Liver (tissue), 7 donors: ENCODE measurements at regions not wholly inside any gene's neighbourhood (a gene's known extent, or its start where the extent isn't known, plus 50 kb on each side); places are given as distances from the start of the nearest gene placed in this dataset.

Experiments used
- DNase-seq: peaks from one replicate; pipeline ENCODE4 v3.0.0-alpha.2; 2017; ENCODE audit warnings: low spot score
- H3K27ac ChIP-seq, 2 donors: one replicate each; pipeline ENCODE4 v1.7.0; 2013; ENCODE audit warnings: inconsistent platforms in 2 of 2, low read length in 2 of 2, control low read depth in 1 of 2, low read depth in 1 of 2, mild to moderate bottlenecking in 1 of 2
- H3K27me3 ChIP-seq, 4 donors: one replicate each; pipeline versions ENCODE4 v1.6.1 to v1.7.0; 2013; ENCODE audit warnings: low read length in 3 of 4, inconsistent platforms in 1 of 4, mild to moderate bottlenecking in 1 of 4, moderate library complexity in 1 of 4; ENCODE audit not compliant: control insufficient read depth in 4 of 4, insufficient read depth in 4 of 4
- H3K36me3 ChIP-seq, 4 donors: one replicate each; pipeline versions ENCODE4 v1.6.1 to v1.7.0; 2013; ENCODE audit warnings: low read length in 3 of 4, mild to moderate bottlenecking in 3 of 4, low read depth in 1 of 4, moderate library complexity in 1 of 4; ENCODE audit not compliant: control insufficient read depth in 4 of 4, insufficient read depth in 3 of 4
- H3K4me1 ChIP-seq, 4 donors: one replicate each; pipeline versions ENCODE4 v1.6.1 to v1.7.0; 2013; ENCODE audit warnings: low read length in 3 of 4, mild to moderate bottlenecking in 3 of 4, moderate library complexity in 1 of 4; ENCODE audit not compliant: control insufficient read depth in 4 of 4, insufficient read depth in 4 of 4
- H3K4me3 ChIP-seq, 3 donors: one replicate each; pipeline versions ENCODE4 v1.6.1 to v1.7.0; 2013; ENCODE audit warnings: low read length in 3 of 3, control low read depth in 1 of 3, low read depth in 1 of 3, mild to moderate bottlenecking in 1 of 3
- H3K9ac ChIP-seq, 2 donors: one replicate each; pipeline ENCODE4 v1.7.0; 2013; ENCODE audit warnings: low read length in 2 of 2, mild to moderate bottlenecking in 2 of 2, moderate library complexity in 2 of 2, control low read depth in 1 of 2, low read depth in 1 of 2
- H3K9me3 ChIP-seq, 4 donors: one replicate each; pipeline versions ENCODE4 v1.6.1 to v1.7.0; 2013; ENCODE audit warnings: low read length in 3 of 4; ENCODE audit not compliant: control insufficient read depth in 4 of 4
- EGR1 ChIP-seq, 2 donors: IDR thresholded peaks; 2 replicates each; pipeline ENCODE4 v1.6.1; 2016 to 2018; ENCODE audit warnings: antibody characterized with exemption in 2 of 2, low read depth in 2 of 2
- FOXA1 ChIP-seq: IDR thresholded peaks from 2 replicates; pipeline ENCODE4 v1.6.1; 2016; ENCODE audit warnings: antibody characterized with exemption
- GABPA ChIP-seq, 2 donors: IDR thresholded peaks in 1 of 2; conservative IDR thresholded peaks in 1 of 2; 2 replicates each; pipeline ENCODE4 v1.6.1; 2016; ENCODE audit warnings: antibody characterized with exemption in 2 of 2, mild to moderate bottlenecking in 1 of 2, moderate library complexity in 1 of 2
- HNF4A ChIP-seq, 2 donors: conservative IDR thresholded peaks; 2 replicates each; pipeline ENCODE4 v1.6.1; 2016; ENCODE audit warnings: antibody characterized with exemption in 2 of 2, mild to moderate bottlenecking in 2 of 2
- HNF4G ChIP-seq: IDR thresholded peaks from 2 replicates; pipeline ENCODE4 v1.6.1; 2016; ENCODE audit warnings: antibody characterized with exemption
- JUND ChIP-seq, 2 donors: IDR thresholded peaks; 2 replicates each; pipeline ENCODE4 v1.6.1; 2016; ENCODE audit warnings: antibody characterized with exemption in 2 of 2
- NR2F2 ChIP-seq: IDR thresholded peaks from 2 replicates; pipeline ENCODE4 v1.6.1; 2016; ENCODE audit warnings: antibody characterized with exemption
- RAD21 ChIP-seq, 2 donors: IDR thresholded peaks; 2 replicates each; pipeline ENCODE4 v1.6.1; 2016; ENCODE audit warnings: antibody characterized with exemption in 2 of 2, mild to moderate bottlenecking in 2 of 2
- RXRA ChIP-seq, 2 donors: IDR thresholded peaks; 2 replicates each; pipeline ENCODE4 v1.6.1; 2017 to 2018; ENCODE audit warnings: antibody characterized with exemption in 2 of 2, mild to moderate bottlenecking in 1 of 2
- SP1 ChIP-seq: IDR thresholded peaks from 2 replicates; pipeline ENCODE4 v1.6.1; 2018; ENCODE audit warnings: antibody characterized with exemption, mild to moderate bottlenecking
- TAF1 ChIP-seq: conservative IDR thresholded peaks from 2 replicates; pipeline ENCODE4 v1.6.1; 2016; ENCODE audit warnings: antibody characterized with exemption, mild to moderate bottlenecking
- YY1 ChIP-seq: IDR thresholded peaks from 2 replicates; pipeline ENCODE4 v1.6.1; 2016; ENCODE audit warnings: antibody characterized with exemption, mild to moderate bottlenecking
- WGBS: extraction: QIAGEN DNeasy Blood & Tissue Kit; methylation state at CpG from one replicate; pipeline ENCODE4 v1.1.7; 2013; 5-methylcytosine and 5-hydroxymethylcytosine counted together
- TF ChIP-seq, protein P1 (sequence below): IDR thresholded peaks from 2 replicates; pipeline ENCODE4 v1.6.1; 2016; ENCODE audit warnings: antibody characterized with exemption
- TF ChIP-seq, protein P2 (sequence below): IDR thresholded peaks from 2 replicates; pipeline ENCODE4 v1.6.1; 2016; ENCODE audit warnings: antibody characterized with exemption
- TF ChIP-seq, protein P3 (sequence below): IDR thresholded peaks from 2 replicates; pipeline ENCODE4 v1.6.1; 2016; ENCODE audit warnings: antibody characterized with exemption, mild to moderate bottlenecking
- TF ChIP-seq, protein P4 (sequence below): IDR thresholded peaks from 2 replicates; pipeline ENCODE4 v1.6.1; 2016; ENCODE audit warnings: antibody characterized with exemption
- donor health status: healthy.
- donor health status: healthy.
- donor health status: healthy.
- donor health status: healthy.

DNA sequence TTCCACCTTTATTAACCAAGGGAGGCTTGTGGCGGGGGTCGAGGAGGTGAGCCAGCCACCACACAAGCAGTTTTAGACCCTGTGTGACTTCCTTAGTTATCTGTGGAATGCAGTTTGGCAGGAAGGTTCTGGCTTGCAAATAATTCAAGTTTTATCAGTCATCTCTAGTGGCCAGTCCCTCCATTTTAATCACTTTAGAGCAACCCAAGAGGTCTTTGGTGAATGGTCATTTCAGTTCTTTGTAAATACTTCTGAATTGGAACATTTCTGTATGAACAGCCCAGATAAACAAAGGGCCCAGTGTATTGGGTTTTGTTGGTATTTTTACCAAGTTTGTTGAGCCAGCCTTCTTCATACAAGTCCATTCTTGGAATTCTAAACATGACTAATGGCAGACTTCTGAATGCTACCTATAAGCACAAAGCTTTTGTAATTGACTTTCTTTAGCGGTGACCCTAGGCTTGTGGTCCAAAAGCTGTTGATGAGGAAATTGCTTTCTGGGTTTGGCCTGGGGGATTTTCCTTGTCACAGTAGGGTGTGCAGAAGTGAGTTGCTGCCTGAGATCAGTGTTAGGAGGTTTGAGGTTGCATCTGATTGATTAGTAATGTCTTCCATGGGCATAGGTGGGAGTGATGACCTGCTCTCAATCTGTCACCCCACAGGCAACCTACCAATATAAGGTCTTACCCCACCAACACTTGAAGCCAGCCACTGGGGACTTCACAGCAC lies 193.3 kb upstream of the TOPAZ1 start:
- WGBS = 55% methylated on average over 3 of the region's 3 CpGs
- H3K27me3 ChIP-seq = peaks cover 0 to 4% (median 1%) of the 10 kb centered on the region in 4 donors

DNA sequence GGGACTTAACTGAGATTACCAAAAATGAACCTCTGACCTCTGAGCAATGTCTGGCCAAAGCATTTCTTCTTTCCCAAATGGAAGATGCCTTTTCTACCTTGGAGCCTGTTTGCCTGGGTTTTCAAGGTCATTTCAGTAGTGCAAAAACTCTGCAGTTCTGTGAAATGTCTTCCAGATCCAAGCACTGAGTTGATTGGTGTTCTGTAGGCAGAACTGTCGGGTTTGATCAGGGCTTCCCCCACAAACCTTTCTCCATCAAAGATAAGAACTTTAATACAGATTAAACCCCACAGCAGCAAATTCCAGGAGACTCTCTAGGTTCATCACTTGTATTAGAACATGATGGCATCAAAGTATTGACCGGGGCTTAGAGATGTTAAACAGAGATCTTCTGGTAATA lies 192.7 kb upstream of the TOPAZ1 start:
- DNase-seq = no peak
- Histone ChIP-seq H3K27me3 (peaks cover 0 to 4% (median 1%) of the 10 kb centered on the region in 4 donors), H3K4me1 (no peaks in the 10 kb centered on the region), H3K9me3 (no peaks in the 10 kb centered on the region), H3K9ac (no peak overlapping the region), H3K27ac (no peak overlapping the region), H3K4me3 (no peak overlapping the region), H3K36me3 (no peaks in the 10 kb centered on the region)
- 78% methylated on average over 2 of the region's 2 CpGs for WGBS
- TF ChIP-seq RXRA (IDR thresholded peaks at IDR 0.05) = no peak
- no peak for TF ChIP-seq JUND (IDR thresholded peaks at IDR 0.05)
- no peak for TF ChIP-seq NR2F2
- TF ChIP-seq RAD21 (IDR thresholded peaks at IDR 0.05) = no peak
- no peak for TF ChIP-seq FOXA1
- TF ChIP-seq SP1 = no peak
- TF ChIP-seq, protein P1, sequence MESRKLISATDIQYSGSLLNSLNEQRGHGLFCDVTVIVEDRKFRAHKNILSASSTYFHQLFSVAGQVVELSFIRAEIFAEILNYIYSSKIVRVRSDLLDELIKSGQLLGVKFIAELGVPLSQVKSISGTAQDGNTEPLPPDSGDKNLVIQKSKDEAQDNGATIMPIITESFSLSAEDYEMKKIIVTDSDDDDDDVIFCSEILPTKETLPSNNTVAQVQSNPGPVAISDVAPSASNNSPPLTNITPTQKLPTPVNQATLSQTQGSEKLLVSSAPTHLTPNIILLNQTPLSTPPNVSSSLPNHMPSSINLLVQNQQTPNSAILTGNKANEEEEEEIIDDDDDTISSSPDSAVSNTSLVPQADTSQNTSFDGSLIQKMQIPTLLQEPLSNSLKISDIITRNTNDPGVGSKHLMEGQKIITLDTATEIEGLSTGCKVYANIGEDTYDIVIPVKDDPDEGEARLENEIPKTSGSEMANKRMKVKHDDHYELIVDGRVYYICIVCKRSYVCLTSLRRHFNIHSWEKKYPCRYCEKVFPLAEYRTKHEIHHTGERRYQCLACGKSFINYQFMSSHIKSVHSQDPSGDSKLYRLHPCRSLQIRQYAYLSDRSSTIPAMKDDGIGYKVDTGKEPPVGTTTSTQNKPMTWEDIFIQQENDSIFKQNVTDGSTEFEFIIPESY = no peak
- TF ChIP-seq EGR1 (IDR thresholded peaks at IDR 0.05; ENCODE audit: low read depth in 2 of 2) = no peak
- TF ChIP-seq HNF4A (conservative IDR thresholded peaks at IDR 0.05) = no peak
- TF ChIP-seq, protein P2, sequence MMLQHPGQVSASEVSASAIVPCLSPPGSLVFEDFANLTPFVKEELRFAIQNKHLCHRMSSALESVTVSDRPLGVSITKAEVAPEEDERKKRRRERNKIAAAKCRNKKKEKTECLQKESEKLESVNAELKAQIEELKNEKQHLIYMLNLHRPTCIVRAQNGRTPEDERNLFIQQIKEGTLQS = no peak
- no peak for TF ChIP-seq GABPA (IDR thresholded peaks at IDR 0.05 in 1 of 2, conservative IDR thresholded peaks at IDR 0.05 in 1 of 2)
- TF ChIP-seq, protein P3, sequence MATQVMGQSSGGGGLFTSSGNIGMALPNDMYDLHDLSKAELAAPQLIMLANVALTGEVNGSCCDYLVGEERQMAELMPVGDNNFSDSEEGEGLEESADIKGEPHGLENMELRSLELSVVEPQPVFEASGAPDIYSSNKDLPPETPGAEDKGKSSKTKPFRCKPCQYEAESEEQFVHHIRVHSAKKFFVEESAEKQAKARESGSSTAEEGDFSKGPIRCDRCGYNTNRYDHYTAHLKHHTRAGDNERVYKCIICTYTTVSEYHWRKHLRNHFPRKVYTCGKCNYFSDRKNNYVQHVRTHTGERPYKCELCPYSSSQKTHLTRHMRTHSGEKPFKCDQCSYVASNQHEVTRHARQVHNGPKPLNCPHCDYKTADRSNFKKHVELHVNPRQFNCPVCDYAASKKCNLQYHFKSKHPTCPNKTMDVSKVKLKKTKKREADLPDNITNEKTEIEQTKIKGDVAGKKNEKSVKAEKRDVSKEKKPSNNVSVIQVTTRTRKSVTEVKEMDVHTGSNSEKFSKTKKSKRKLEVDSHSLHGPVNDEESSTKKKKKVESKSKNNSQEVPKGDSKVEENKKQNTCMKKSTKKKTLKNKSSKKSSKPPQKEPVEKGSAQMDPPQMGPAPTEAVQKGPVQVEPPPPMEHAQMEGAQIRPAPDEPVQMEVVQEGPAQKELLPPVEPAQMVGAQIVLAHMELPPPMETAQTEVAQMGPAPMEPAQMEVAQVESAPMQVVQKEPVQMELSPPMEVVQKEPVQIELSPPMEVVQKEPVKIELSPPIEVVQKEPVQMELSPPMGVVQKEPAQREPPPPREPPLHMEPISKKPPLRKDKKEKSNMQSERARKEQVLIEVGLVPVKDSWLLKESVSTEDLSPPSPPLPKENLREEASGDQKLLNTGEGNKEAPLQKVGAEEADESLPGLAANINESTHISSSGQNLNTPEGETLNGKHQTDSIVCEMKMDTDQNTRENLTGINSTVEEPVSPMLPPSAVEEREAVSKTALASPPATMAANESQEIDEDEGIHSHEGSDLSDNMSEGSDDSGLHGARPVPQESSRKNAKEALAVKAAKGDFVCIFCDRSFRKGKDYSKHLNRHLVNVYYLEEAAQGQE = no peak
- no peak for TF ChIP-seq HNF4G

More for the DNA sequence above, 193.3 kb upstream of the TOPAZ1 start:
- TF ChIP-seq HNF4A (conservative IDR thresholded peaks at IDR 0.05) = no peak
- TF ChIP-seq YY1 = no peak
- TF ChIP-seq TAF1 = no peak
- no peak for TF ChIP-seq NR2F2
- no peak for TF ChIP-seq RAD21 (IDR thresholded peaks at IDR 0.05)
- no peak for TF ChIP-seq RXRA (IDR thresholded peaks at IDR 0.05)
- TF ChIP-seq GABPA (IDR thresholded peaks at IDR 0.05 in 1 of 2, conservative IDR thresholded peaks at IDR 0.05 in 1 of 2) = no peak
- TF ChIP-seq, protein P4, sequence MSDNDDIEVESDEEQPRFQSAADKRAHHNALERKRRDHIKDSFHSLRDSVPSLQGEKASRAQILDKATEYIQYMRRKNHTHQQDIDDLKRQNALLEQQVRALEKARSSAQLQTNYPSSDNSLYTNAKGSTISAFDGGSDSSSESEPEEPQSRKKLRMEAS = no peak
- TF ChIP-seq, protein P1 = no peak
- TF ChIP-seq, protein P3 = no peak
- no peak for TF ChIP-seq HNF4G
- no peak for TF ChIP-seq FOXA1
- TF ChIP-seq JUND (IDR thresholded peaks at IDR 0.05) = no peak
- Histone ChIP-seq H3K4me1 (no peaks in the 10 kb centered on the region), H3K4me3 (no peak overlapping the region), H3K9me3 (no peaks in the 10 kb centered on the region), H3K27ac (no peak overlapping the region), H3K36me3 (no peaks in the 10 kb centered on the region), H3K9ac (no peak overlapping the region)
- DNase-seq = no peak
